ENCODE measurements at regions not wholly inside any gene's neighbourhood (a gene's known extent, or its start where the extent isn't known, plus 50 kb on each side); places are given as distances from the start of the nearest gene placed in this dataset.

DNA sequence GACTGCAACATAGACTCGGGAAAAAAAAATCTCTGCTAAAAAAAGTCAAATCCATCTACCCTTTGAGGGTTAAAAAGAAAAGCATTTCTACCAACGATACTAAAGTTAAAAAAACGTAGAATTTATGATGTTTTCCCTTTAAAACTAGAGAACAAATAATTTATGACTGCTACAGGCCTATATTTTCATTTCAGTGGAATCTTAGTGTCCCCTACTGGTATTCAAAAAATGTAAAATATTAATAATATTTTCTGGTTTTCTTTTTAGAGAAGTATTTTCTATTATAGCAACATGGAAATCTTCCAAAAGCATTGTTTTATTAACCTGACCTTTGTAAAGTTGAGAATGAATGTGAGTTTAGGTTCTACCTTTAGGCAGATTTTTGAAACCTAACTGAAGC lies 1582.2 kb downstream of the MRPL39 start:
- TF ChIP-seq RCOR1 (IDR thresholded peaks at IDR 0.05; ENCODE audit: insufficient replicate concordance, low read length) (no peak), NFE2L2 (IDR thresholded peaks at IDR 0.05; ENCODE audit: low read depth, low read length) (no peak), CTCF (conservative IDR thresholded peaks at IDR 0.05; ENCODE audit: low read depth, low read length) (no peak), POLR2A (IDR thresholded peaks at IDR 0.05; ENCODE audit: low read depth, low read length) (no peak), USF2 (IDR thresholded peaks at IDR 0.05; ENCODE audit: low read depth, low read length) (no peak), MAZ (IDR thresholded peaks at IDR 0.05; ENCODE audit: borderline replicate concordance, low read depth, low read length) (no peak), RFX5 (IDR thresholded peaks at IDR 0.05; ENCODE audit: low read depth, low read length) (no peak), BHLHE40 (IDR thresholded peaks at IDR 0.05; ENCODE audit: low read depth, low read length) (no peak), RAD21 (IDR thresholded peaks at IDR 0.05; ENCODE audit: low read length) (no peak), MXI1 (IDR thresholded peaks at IDR 0.05; ENCODE audit: borderline replicate concordance, low read depth, low read length) (no peak), CEBPB (IDR thresholded peaks at IDR 0.05; ENCODE audit: low read depth, low read length) (no peak), CHD1 (IDR thresholded peaks at IDR 0.05; ENCODE audit: low read depth, low read length) (no peak), SMC3 (IDR thresholded peaks at IDR 0.05; ENCODE audit: low read depth, low read length) (no peak), ELK1 (IDR thresholded peaks at IDR 0.05; ENCODE audit: borderline replicate concordance, low read depth, low read length) (no peak)

All from IMR-90 (cell line).